SK-N-SH treated with all-trans-retinoic acid at 6 μM for 48 hours (cell line): ENCODE measurements at regions not wholly inside any gene's neighbourhood (a gene's known extent, or its start where the extent isn't known, plus 50 kb on each side); places are given as distances from the start of the nearest gene placed in this dataset.
"Not testable (repeated sequence)": the region's sequence is repeated elsewhere in the genome, so short reads cannot be mapped to it uniquely, and the experiment has no call there.

Source experiments
- ATAC-seq: fragments of 200-7000 bp; cut with Tn5 transposase; 3 replicates; pipeline ENCODE4 v1.9.1; 2020; ENCODE audit warnings: mild to moderate bottlenecking, moderate library complexity
- ARNTL ChIP-seq: fragments of 450-650 bp; formaldehyde crosslinking; IDR thresholded peaks from 2 replicates; pipeline ENCODE4 v1.5.0; 2020; ENCODE audit warnings: low read depth, mild to moderate bottlenecking, moderate library complexity, borderline replicate concordance
- BACH2 ChIP-seq: fragments of 250-450 bp; sonication (Bioruptor Pico); IDR thresholded peaks from 2 replicates; pipeline ENCODE4 v1.9.0; 2021; ENCODE audit warnings: mild to moderate bottlenecking, borderline replicate concordance
- CSDC2 ChIP-seq: fragments of 250-450 bp; sonication (Bioruptor Pico); IDR thresholded peaks from 2 replicates; pipeline ENCODE4 v1.5.0; 2020; ENCODE audit warnings: mild to moderate bottlenecking, moderate library complexity
- ESRRG ChIP-seq: fragments of 250-450 bp; sonication (Bioruptor Pico); IDR thresholded peaks from 2 replicates; pipeline ENCODE4 v1.6.1; 2021; ENCODE audit warnings: mild to moderate bottlenecking
- GLIS3 ChIP-seq: fragments of 250-450 bp; sonication (Bioruptor Pico); IDR thresholded peaks from 2 replicates; pipeline ENCODE4 v1.5.0; 2020; ENCODE audit warnings: mild to moderate bottlenecking, moderate library complexity
- ISL1 ChIP-seq: fragments of 250-450 bp; sonication (Bioruptor Pico); IDR thresholded peaks from 2 replicates; pipeline ENCODE4 v2.1.2; 2022; ENCODE audit warnings: mild to moderate bottlenecking, moderate library complexity
- OSR1 ChIP-seq: fragments of 250-450 bp; sonication (Bioruptor Pico); IDR thresholded peaks from 2 replicates; pipeline ENCODE4 v1.8.0; 2022; ENCODE audit warnings: moderate library complexity, mild to moderate bottlenecking, inconsistent platforms
- PPARA ChIP-seq: fragments of 250-450 bp; sonication (Bioruptor Pico); IDR thresholded peaks from 2 replicates; pipeline ENCODE4 v1.5.0; 2020; ENCODE audit warnings: mild to moderate bottlenecking, borderline replicate concordance
- RARB ChIP-seq: fragments of 250-450 bp; sonication (Bioruptor Pico); IDR thresholded peaks from 2 replicates; pipeline ENCODE4 v1.8.0; 2021; ENCODE audit warnings: mild to moderate bottlenecking, moderate library complexity
- TCF4 ChIP-seq: fragments of 250-450 bp; sonication (Bioruptor Pico); IDR thresholded peaks from 2 replicates; pipeline ENCODE4 v1.8.0; 2021; ENCODE audit warnings: mild to moderate bottlenecking, moderate library complexity, borderline replicate concordance
- TOX ChIP-seq: fragments of 250-450 bp; sonication (Bioruptor Pico); IDR thresholded peaks from 2 replicates; pipeline ENCODE4 v1.8.0; 2021; ENCODE audit warnings: mild to moderate bottlenecking, moderate library complexity, borderline replicate concordance
- ZC3H10 ChIP-seq: fragments of 250-450 bp; sonication (Bioruptor Pico); IDR thresholded peaks from 2 replicates; pipeline ENCODE4 v1.5.1; 2021; ENCODE audit warnings: mild to moderate bottlenecking, moderate library complexity
- ZFP3 ChIP-seq: fragments of 250-450 bp; sonication (Bioruptor Pico); IDR thresholded peaks from 2 replicates; pipeline ENCODE4 v1.5.0; 2020; ENCODE audit warnings: mild to moderate bottlenecking, moderate library complexity
- ZFP30 ChIP-seq: fragments of 450-650 bp; formaldehyde crosslinking; IDR thresholded peaks from 2 replicates; pipeline ENCODE4 v1.5.0; 2022; ENCODE audit warnings: mild to moderate bottlenecking, moderate library complexity
- ZNF565 ChIP-seq: fragments of 450-650 bp; formaldehyde crosslinking; conservative IDR thresholded peaks from 2 replicates; pipeline ENCODE4 v1.5.0; 2020; ENCODE audit warnings: low read depth, mild to moderate bottlenecking, moderate library complexity
- ZNF70 ChIP-seq: fragments of 450-650 bp; formaldehyde crosslinking; IDR thresholded peaks from 2 replicates; pipeline ENCODE4 v1.5.0; 2020; ENCODE audit warnings: mild to moderate bottlenecking, moderate library complexity
- ZNF8 ChIP-seq: fragments of 450-650 bp; formaldehyde crosslinking; IDR thresholded peaks from 2 replicates; pipeline ENCODE4 v1.5.0; 2020; ENCODE audit warnings: mild to moderate bottlenecking, moderate library complexity
- TF ChIP-seq, protein P1 (sequence below): fragments of 250-450 bp; sonication (Bioruptor Pico); IDR thresholded peaks from 2 replicates; pipeline ENCODE4 v1.8.0; 2020; ENCODE audit warnings: mild to moderate bottlenecking, moderate library complexity, borderline replicate concordance
- TF ChIP-seq, protein P2 (sequence below): fragments of 250-450 bp; sonication (Bioruptor Pico); IDR thresholded peaks from 2 replicates; pipeline ENCODE4 v1.8.0; 2021; ENCODE audit warnings: low read depth, mild to moderate bottlenecking, moderate library complexity, borderline replicate concordance
- TF ChIP-seq, protein P3 (sequence below): fragments of 250-450 bp; sonication (Bioruptor Pico); IDR thresholded peaks from 2 replicates; pipeline ENCODE4 v1.5.1; 2021; ENCODE audit warnings: mild to moderate bottlenecking, moderate library complexity
- TF ChIP-seq, protein P4 (sequence below): fragments of 250-450 bp; sonication (Bioruptor Pico); IDR thresholded peaks from 2 replicates; pipeline ENCODE4 v1.5.0; 2020; ENCODE audit warnings: mild to moderate bottlenecking, moderate library complexity
- TF ChIP-seq, protein P5 (sequence below): fragments of 250-450 bp; sonication (Bioruptor Pico); IDR thresholded peaks from 2 replicates; pipeline ENCODE4 v1.5.1; 2020; ENCODE audit warnings: low read depth, mild to moderate bottlenecking, moderate library complexity

DNA sequence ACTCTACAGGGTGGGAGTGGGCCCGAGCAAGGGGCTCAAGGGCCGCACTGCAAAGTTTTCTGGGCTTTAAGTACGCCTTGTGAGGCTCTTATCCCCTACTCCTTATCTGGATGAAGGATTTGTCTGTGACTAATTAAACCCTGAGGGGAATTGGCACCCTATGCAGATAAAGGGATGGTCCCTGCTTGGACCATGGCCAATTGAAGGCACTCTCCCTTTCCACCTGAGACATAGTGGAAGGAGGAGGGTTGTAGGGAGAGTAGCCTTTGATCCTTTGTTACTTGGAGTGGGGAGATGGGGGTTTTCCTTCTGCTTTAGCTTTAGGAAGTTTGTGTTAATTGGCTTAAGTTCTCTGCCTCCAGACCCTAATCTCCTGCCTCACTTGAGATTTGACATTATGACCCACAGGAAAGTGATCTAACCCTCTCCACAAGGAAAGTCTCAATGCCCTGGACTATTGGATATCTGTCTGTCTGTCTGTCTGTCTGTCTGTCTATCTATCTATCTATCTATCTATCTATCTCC, 1158.8 kb upstream of the SORCS1 start:
- no peak for ATAC-seq
- TF ChIP-seq ESRRG (CRISPR knock-in tag), result no peak
- no peak for TF ChIP-seq OSR1 (CRISPR knock-in tag)
- no peak for TF ChIP-seq CSDC2
- TF ChIP-seq BACH2 (CRISPR knock-in tag), result no peak
- TF ChIP-seq ZC3H10 (CRISPR knock-in tag), result no peak
- no peak for TF ChIP-seq TOX
- TF ChIP-seq ZNF565, result no peak
- TF ChIP-seq RARB (CRISPR knock-in tag), result no peak
- TF ChIP-seq ZNF70 (CRISPR knock-in tag), result no peak
- no peak for TF ChIP-seq ARNTL (CRISPR knock-in tag)

DNA sequence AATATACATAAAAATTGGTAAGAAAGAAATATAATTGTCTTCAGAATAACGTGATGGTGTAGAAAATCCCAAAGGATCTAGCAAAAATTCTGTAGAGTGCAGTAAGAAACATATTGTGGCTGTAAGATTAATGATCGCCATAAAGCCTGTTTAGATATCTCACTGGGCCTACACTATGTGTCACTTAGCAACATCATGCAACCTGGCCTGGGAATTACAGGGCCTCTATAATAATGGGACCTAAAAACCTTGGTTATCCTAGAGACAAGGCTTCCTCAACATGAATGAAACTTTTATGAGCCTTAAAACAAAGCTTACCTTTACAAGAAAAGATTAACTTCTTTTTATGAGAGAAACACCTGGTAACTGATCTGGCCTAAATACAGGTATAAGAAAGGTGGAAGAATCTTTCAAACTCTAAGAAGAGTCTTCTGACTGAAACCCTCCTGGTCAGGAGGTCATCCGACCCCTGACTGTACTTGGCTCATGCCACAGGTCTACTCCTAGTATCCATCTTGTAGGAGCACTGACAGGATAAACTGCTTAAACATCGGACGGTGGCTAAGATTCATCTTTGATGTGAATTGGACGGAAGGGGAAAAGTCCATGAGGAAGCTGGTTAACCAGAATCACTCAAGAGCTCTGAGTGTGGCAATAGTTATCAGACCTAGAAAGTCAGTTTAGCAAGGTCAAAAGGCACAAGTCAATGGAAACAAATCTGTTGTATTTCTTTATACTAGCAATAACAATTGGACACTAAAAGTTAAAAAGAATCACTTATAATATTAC, 1155.1 kb upstream of the SORCS1 start:
- TF ChIP-seq ZNF565 (no peak), ZNF70 (CRISPR knock-in tag) (no peak), OSR1 (CRISPR knock-in tag) (no peak), TOX (no peak), ISL1 (CRISPR knock-in tag) (no peak), TCF4 (CRISPR knock-in tag) (no peak), PPARA (CRISPR knock-in tag) (no peak), ZFP3 (no peak)
- no peak for ATAC-seq

DNA sequence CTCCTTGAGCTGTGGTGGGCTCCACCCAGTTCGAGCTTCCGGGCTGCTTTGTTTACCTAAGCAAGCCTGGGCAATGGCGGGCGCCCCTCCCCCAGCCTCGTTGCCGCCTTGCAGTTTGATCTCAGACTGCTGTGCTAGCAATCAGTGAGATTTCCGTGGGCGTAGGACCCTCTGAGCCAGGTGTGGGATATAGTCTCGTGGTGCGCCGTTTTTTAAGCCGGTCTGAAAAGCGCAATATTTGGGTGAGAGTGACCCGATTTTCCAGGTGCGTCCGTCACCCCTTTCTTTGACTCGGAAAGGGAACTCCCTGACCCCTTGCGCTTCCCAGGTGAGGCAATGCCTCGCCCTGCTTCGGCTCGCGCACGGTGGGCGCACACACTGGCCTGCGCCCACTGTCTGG, 1151.1 kb upstream of the SORCS1 start:
- not testable (repeated sequence) for ATAC-seq

DNA sequence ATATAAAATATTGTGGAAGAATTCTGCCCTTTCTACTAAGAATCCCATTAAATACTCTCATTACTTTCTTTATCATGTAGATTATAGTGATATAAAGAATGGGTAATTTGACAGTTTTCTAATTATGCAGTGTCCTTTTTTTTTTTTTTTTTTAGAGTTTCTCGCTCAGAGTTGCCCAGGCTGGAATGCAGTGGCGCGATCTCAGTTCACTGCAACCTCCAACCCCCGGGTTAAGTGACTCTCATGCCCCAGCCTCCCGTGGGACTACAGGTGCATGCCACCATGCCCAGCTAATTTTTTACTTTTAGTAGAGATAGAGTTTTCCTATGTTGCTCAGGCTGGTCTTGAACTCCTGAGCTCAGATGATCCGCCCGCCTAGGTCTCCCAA, 1143.4 kb upstream of the SORCS1 start:
- ATAC-seq, result no peak
- TF ChIP-seq, protein P1, sequence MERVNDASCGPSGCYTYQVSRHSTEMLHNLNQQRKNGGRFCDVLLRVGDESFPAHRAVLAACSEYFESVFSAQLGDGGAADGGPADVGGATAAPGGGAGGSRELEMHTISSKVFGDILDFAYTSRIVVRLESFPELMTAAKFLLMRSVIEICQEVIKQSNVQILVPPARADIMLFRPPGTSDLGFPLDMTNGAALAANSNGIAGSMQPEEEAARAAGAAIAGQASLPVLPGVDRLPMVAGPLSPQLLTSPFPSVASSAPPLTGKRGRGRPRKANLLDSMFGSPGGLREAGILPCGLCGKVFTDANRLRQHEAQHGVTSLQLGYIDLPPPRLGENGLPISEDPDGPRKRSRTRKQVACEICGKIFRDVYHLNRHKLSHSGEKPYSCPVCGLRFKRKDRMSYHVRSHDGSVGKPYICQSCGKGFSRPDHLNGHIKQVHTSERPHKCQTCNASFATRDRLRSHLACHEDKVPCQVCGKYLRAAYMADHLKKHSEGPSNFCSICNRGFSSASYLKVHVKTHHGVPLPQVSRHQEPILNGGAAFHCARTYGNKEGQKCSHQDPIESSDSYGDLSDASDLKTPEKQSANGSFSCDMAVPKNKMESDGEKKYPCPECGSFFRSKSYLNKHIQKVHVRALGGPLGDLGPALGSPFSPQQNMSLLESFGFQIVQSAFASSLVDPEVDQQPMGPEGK (CRISPR knock-in tag), result no peak
- no peak for TF ChIP-seq ZFP30
- TF ChIP-seq, all 23 proteins: peak for 0

DNA sequence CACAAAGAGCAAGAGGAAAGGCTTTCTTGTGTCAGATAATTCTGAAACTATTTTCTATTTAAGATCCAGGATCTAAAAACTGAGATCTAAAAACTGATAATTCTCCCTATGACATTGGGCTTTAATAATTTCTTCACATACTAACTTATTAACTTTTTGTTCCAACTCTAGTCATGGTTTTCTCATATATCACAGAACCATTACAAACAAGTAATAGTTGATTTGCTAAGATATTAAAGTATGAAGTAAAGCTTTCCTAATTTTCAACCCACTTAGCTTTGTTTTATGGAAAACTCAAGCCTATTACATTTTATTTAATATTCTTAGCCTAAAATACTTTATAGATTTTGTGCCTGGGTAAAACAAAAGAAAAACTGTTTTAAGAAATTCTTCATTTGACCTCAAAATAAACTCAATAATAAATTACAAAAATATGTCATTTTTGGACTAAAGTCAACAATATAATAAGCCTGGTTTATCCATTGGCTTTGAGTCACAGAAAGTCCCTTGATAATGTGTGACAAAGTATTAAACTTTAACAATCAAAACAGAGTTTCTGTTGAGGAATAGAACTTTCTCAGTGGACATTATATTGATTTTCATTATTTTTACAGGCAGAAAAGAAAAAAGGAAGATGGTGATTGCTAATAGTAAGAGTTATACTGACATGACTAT, 1142.9 kb upstream of the SORCS1 start:
- ATAC-seq, result no peak
- TF ChIP-seq ISL1 (CRISPR knock-in tag), result no peak
- TF ChIP-seq, protein P2, sequence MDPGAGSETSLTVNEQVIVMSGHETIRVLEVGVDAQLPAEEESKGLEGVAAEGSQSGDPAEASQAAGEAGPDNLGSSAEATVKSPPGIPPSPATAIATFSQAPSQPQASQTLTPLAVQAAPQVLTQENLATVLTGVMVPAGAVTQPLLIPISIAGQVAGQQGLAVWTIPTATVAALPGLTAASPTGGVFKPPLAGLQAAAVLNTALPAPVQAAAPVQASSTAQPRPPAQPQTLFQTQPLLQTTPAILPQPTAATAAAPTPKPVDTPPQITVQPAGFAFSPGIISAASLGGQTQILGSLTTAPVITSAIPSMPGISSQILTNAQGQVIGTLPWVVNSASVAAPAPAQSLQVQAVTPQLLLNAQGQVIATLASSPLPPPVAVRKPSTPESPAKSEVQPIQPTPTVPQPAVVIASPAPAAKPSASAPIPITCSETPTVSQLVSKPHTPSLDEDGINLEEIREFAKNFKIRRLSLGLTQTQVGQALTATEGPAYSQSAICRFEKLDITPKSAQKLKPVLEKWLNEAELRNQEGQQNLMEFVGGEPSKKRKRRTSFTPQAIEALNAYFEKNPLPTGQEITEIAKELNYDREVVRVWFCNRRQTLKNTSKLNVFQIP, result no peak
- TF ChIP-seq, protein P3, sequence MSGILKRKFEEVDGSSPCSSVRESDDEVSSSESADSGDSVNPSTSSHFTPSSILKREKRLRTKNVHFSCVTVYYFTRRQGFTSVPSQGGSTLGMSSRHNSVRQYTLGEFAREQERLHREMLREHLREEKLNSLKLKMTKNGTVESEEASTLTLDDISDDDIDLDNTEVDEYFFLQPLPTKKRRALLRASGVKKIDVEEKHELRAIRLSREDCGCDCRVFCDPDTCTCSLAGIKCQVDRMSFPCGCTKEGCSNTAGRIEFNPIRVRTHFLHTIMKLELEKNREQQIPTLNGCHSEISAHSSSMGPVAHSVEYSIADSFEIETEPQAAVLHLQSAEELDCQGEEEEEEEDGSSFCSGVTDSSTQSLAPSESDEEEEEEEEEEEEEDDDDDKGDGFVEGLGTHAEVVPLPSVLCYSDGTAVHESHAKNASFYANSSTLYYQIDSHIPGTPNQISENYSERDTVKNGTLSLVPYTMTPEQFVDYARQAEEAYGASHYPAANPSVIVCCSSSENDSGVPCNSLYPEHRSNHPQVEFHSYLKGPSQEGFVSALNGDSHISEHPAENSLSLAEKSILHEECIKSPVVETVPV (CRISPR knock-in tag), result no peak
- no peak for TF ChIP-seq ZNF70 (CRISPR knock-in tag)
- TF ChIP-seq TOX, result no peak
- TF ChIP-seq OSR1 (CRISPR knock-in tag), result no peak
- TF ChIP-seq BACH2 (CRISPR knock-in tag), result no peak
- TF ChIP-seq ZFP30, result no peak
- TF ChIP-seq ZNF8 (CRISPR knock-in tag), result no peak
- TF ChIP-seq, protein P1 (CRISPR knock-in tag), result no peak
- TF ChIP-seq TCF4 (CRISPR knock-in tag), result no peak
- no peak for TF ChIP-seq RARB (CRISPR knock-in tag)
- TF ChIP-seq GLIS3 (CRISPR knock-in tag), result no peak
- TF ChIP-seq PPARA (CRISPR knock-in tag), result no peak
- TF ChIP-seq, protein P4, sequence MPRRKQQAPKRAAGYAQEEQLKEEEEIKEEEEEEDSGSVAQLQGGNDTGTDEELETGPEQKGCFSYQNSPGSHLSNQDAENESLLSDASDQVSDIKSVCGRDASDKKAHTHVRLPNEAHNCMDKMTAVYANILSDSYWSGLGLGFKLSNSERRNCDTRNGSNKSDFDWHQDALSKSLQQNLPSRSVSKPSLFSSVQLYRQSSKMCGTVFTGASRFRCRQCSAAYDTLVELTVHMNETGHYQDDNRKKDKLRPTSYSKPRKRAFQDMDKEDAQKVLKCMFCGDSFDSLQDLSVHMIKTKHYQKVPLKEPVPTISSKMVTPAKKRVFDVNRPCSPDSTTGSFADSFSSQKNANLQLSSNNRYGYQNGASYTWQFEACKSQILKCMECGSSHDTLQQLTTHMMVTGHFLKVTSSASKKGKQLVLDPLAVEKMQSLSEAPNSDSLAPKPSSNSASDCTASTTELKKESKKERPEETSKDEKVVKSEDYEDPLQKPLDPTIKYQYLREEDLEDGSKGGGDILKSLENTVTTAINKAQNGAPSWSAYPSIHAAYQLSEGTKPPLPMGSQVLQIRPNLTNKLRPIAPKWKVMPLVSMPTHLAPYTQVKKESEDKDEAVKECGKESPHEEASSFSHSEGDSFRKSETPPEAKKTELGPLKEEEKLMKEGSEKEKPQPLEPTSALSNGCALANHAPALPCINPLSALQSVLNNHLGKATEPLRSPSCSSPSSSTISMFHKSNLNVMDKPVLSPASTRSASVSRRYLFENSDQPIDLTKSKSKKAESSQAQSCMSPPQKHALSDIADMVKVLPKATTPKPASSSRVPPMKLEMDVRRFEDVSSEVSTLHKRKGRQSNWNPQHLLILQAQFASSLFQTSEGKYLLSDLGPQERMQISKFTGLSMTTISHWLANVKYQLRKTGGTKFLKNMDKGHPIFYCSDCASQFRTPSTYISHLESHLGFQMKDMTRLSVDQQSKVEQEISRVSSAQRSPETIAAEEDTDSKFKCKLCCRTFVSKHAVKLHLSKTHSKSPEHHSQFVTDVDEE, result no peak
- TF ChIP-seq, protein P5, sequence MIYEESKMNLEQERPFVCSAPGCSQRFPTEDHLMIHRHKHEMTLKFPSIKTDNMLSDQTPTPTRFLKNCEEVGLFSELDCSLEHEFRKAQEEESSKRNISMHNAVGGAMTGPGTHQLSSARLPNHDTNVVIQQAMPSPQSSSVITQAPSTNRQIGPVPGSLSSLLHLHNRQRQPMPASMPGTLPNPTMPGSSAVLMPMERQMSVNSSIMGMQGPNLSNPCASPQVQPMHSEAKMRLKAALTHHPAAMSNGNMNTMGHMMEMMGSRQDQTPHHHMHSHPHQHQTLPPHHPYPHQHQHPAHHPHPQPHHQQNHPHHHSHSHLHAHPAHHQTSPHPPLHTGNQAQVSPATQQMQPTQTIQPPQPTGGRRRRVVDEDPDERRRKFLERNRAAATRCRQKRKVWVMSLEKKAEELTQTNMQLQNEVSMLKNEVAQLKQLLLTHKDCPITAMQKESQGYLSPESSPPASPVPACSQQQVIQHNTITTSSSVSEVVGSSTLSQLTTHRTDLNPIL, result no peak
